Stimulated activated CD4-positive, alpha-beta T cell treated with anti-CD3 and anti-CD28 coated beads, Interleukin-1b, Interleukin-23, amount 100 ng/mL, for 24 hours (primary cell): ENCODE measurements at regions not wholly inside any gene's neighbourhood (a gene's known extent, or its start where the extent isn't known, plus 50 kb on each side); places are given as distances from the start of the nearest gene placed in this dataset.
"Not testable (repeated sequence)": the region's sequence is repeated elsewhere in the genome, so short reads cannot be mapped to it uniquely, and the experiment has no call there.

Experiments used
- DNase-seq, 4 experiments: peaks; one replicate each; pipeline ENCODE4 v3.0.0-alpha.2; 2020; ENCODE audit warnings: low read depth in 4 of 4, low spot score in 1 of 4

GRCh38 chr5:34551911-34552433, 104.2 kb upstream of the RAI14 start:
- no peak for DNase-seq

GRCh38 chr5:34552686-34553085, 103.4 kb upstream of the RAI14 start:
- no peak for DNase-seq

- DNase-seq, result no peak
Observed at GRCh38 chr5:34553581-34553980, 102.5 kb upstream of the RAI14 start.

- no peak for DNase-seq
Observed at GRCh38 chr5:34554641-34555040, 101.5 kb upstream of the RAI14 start.

- DNase-seq, result no peak
Observed at GRCh38 chr5:34555699-34556508, 100.2 kb upstream of the RAI14 start.

- DNase-seq, result no peak
Observed at GRCh38 chr5:34556509-34556782, 99.7 kb upstream of the RAI14 start.

- DNase-seq, result not testable (repeated sequence)
Observed at GRCh38 chr5:34561581-34561980, 94.5 kb upstream of the RAI14 start.

GRCh38 chr5:34562791-34563190, 93.3 kb upstream of the RAI14 start:
- DNase-seq, result no peak

- DNase-seq, result no peak
Observed at GRCh38 chr5:34563269-34563668, 92.9 kb upstream of the RAI14 start.

- no peak for DNase-seq
Observed at GRCh38 chr5:34563931-34564709, 92.0 kb upstream of the RAI14 start.

- DNase-seq, result no peak
Observed at GRCh38 chr5:34564710-34565235, 91.4 kb upstream of the RAI14 start.

- no peak for DNase-seq
Observed at GRCh38 chr5:34570143-34570542, 86.0 kb upstream of the RAI14 start.

GRCh38 chr5:34570721-34571676, 85.1 kb upstream of the RAI14 start:
- DNase-seq, result no peak

GRCh38 chr5:34571677-34572041, 84.5 kb upstream of the RAI14 start:
- DNase-seq, result no peak

- DNase-seq, result no peak
Observed at GRCh38 chr5:34574936-34575467, 81.1 kb upstream of the RAI14 start.

- DNase-seq, result no peak
Observed at GRCh38 chr5:34576891-34577666, 79.0 kb upstream of the RAI14 start.

- no peak for DNase-seq
Observed at GRCh38 chr5:34578962-34579361, 77.2 kb upstream of the RAI14 start.

- DNase-seq, result no peak
Observed at GRCh38 chr5:34580983-34581382, 75.1 kb upstream of the RAI14 start.

GRCh38 chr5:34582371-34582770, 73.8 kb upstream of the RAI14 start:
- DNase-seq, result no peak

GRCh38 chr5:34583167-34583566, 73.0 kb upstream of the RAI14 start:
- DNase-seq, result no peak
